ENCODE measurements at regions not wholly inside any gene's neighbourhood (a gene's known extent, or its start where the extent isn't known, plus 50 kb on each side); places are given as distances from the start of the nearest gene placed in this dataset.

DNA sequence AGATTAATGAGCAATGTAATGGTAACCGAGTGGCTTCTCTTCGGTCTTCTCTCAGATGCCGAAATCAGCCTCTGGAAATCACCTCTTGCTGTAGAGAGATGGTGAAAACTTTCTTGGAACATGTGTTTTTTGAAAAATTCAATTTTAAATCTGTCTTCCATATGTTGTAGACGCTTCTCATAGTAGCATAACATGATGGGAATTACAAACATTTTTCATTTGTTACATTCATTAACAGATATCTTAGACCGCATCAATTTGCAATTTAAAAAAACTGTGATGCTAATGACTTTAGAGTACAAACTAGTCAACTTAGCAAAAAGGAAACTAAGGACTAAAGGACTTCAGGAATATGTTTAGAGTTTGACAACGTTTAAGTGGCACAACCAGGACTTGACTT, 275.2 kb downstream of the ASXL3 start:
- DNase-seq (no peak), ATAC-seq (no peak)
- H3K9me3 Mint-ChIP-seq = peaks cover 6% of the 10 kb centered on the region
- H3K27me3 Mint-ChIP-seq = no peaks in the 10 kb centered on the region
- ChIA-PET CTCF (no interaction called here), POLR2A (no interaction called here)
- no peaks in the 10 kb centered on the region for H3K36me3 Mint-ChIP-seq (ENCODE audit: low read depth)
- TF ChIP-seq, protein P1, sequence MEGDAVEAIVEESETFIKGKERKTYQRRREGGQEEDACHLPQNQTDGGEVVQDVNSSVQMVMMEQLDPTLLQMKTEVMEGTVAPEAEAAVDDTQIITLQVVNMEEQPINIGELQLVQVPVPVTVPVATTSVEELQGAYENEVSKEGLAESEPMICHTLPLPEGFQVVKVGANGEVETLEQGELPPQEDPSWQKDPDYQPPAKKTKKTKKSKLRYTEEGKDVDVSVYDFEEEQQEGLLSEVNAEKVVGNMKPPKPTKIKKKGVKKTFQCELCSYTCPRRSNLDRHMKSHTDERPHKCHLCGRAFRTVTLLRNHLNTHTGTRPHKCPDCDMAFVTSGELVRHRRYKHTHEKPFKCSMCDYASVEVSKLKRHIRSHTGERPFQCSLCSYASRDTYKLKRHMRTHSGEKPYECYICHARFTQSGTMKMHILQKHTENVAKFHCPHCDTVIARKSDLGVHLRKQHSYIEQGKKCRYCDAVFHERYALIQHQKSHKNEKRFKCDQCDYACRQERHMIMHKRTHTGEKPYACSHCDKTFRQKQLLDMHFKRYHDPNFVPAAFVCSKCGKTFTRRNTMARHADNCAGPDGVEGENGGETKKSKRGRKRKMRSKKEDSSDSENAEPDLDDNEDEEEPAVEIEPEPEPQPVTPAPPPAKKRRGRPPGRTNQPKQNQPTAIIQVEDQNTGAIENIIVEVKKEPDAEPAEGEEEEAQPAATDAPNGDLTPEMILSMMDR (IDR thresholded peaks at IDR 0.05) = no peak
- no peak overlapping the region for H3K27ac Mint-ChIP-seq
- intact Hi-C loops (cut with micrococcal nuclease) = no loop called here
- H3K4me3 Mint-ChIP-seq = no peak overlapping the region
- H3K4me1 Mint-ChIP-seq (ENCODE audit: low read depth) = no peaks in the 10 kb centered on the region

DNA sequence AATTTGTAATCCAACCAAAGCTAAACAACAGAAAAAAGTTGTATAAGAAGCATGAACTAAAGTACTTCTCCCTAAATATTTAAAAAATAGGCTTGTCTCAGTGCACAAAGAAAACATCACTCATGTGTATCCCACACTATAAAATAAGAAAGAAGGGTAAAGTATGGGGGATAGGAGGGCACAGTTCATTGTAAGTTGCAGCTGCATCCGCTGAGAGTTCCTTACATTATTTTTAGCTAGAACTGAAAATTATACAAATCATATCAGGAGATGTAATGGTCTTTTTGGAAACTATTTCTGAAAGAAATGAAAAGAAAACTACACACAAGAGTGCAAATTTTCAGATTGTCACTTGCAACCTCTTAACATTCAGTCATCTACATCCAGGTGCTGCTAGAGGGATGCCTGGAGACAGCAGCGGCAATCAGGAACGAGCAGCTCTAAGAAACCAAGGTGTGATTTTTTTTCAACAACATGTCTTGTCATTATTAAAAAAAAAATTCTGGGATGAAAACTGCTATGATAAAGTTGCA, 273.6 kb downstream of the ASXL3 start:
- TF ChIP-seq, protein P1 (IDR thresholded peaks at IDR 0.05) = no peak
- intact Hi-C loops (cut with micrococcal nuclease) = no loop called here
- DNase-seq = no peak
- Mint-ChIP-seq H3K27me3 (no peaks in the 10 kb centered on the region), H3K27ac (no peak overlapping the region), H3K4me3 (no peak overlapping the region), H3K9me3 (peaks cover 6% of the 10 kb centered on the region), H3K4me1 (ENCODE audit: low read depth) (no peaks in the 10 kb centered on the region), H3K36me3 (ENCODE audit: low read depth) (no peaks in the 10 kb centered on the region)
- POLR2A ChIA-PET = no interaction called here
- no peak for ATAC-seq
- CTCF ChIA-PET = no interaction called here

DNA sequence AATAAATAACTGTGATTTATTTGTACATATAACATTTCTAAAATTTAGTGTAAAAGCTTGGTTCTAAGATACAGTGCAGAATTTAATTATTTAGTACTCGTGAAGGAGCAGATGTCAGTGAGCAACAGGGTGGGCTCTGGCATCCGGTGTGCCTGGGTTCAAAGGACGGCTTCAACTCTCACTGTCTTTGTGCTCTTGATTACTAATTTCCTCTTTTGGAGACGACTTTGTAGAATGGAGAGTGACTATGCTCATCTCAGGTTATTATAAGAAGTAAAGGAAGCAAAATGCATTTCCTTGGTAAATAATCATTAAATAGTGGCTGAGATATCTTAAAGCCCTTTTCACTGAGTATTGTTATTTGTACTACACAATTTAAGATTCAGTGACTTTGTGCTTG, 271.7 kb downstream of the ASXL3 start:
- ChIA-PET CTCF (no interaction called here), POLR2A (no interaction called here)
- H3K9me3 Mint-ChIP-seq = peaks cover 4% of the 10 kb centered on the region
- no peak overlapping the region for H3K27ac Mint-ChIP-seq
- TF ChIP-seq, protein P1 (IDR thresholded peaks at IDR 0.05) = no peak
- no peak overlapping the region for H3K4me3 Mint-ChIP-seq
- intact Hi-C loops (cut with micrococcal nuclease) = no loop called here
- no peak for DNase-seq
- no peaks in the 10 kb centered on the region for H3K4me1 Mint-ChIP-seq (ENCODE audit: low read depth)
- H3K27me3 Mint-ChIP-seq = no peaks in the 10 kb centered on the region
- H3K36me3 Mint-ChIP-seq (ENCODE audit: low read depth) = no peaks in the 10 kb centered on the region
- ATAC-seq = no peak

DNA sequence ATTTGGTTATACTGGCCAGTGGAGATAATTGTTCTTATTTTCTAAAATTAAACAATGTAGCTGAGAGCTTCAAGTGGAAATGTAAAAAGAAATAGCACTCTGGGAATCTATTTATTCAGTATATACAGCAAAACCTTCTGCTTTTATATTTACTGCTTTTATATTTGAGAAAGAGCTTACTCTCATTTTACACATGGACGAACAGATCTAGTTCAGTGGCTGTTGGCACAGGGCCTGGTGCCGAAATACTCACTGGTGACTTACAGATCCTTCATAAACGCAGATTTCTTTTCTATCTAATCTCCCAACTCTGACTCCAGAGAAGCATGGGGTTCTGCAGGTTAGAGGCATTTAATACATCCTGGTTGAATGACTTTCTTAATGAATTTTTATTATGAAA, 266.2 kb downstream of the ASXL3 start:
- Mint-ChIP-seq H3K9me3 (peaks cover 2% of the 10 kb centered on the region), H3K4me3 (no peak overlapping the region), H3K36me3 (ENCODE audit: low read depth) (no peaks in the 10 kb centered on the region), H3K27me3 (no peaks in the 10 kb centered on the region), H3K4me1 (ENCODE audit: low read depth) (no peaks in the 10 kb centered on the region), H3K27ac (no peak overlapping the region)
- intact Hi-C loops (cut with micrococcal nuclease) = no loop called here
- ChIA-PET CTCF (no interaction called here), POLR2A (no interaction called here)
- TF ChIP-seq, protein P1 (IDR thresholded peaks at IDR 0.05) = no peak
- ATAC-seq (no peak), DNase-seq (no peak)

DNA sequence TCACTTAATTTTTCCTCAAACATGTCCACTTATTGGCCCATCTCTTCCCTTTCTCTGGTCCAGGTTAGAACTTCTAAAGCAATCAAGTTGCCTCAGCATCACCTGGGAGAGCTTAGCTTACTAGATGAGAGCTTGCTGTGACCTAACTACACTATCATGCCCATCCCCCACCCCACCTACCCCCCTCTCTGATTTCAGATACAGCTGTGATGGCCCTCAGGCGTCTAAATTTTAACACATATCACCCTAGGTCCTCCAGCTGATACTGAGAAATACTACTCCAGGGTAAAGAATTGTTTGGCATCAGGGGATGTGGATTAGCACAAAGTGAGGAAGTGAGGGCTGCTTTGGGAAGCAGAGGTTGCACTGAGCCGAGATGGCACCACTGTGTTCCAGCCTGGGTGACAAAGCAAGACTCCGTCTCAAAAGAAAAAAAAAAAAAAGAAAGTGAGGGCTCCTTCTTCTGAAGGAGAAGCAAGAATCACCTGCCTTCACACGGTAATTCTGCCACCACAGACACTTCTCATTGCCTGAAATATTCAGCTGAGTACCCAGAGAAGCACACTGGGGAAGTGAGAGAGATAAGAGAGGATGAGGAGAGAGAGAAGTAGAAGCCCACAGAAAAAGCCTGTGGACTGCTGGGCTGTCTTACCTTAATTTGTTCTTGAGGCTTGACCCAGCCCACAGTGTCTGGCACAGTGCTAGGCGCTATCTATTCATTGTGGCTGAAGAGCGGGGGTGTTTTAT, 263.4 kb downstream of the ASXL3 start:
- intact Hi-C loops (cut with micrococcal nuclease) = no loop called here

More for the DNA sequence above, 263.4 kb downstream of the ASXL3 start:
- Mint-ChIP-seq H3K27me3 (no peaks in the 10 kb centered on the region), H3K36me3 (ENCODE audit: low read depth) (no peaks in the 10 kb centered on the region), H3K27ac (no peak overlapping the region), H3K4me1 (ENCODE audit: low read depth) (no peaks in the 10 kb centered on the region), H3K9me3 (no peaks in the 10 kb centered on the region), H3K4me3 (no peak overlapping the region)
- POLR2A ChIA-PET = no interaction called here
- CTCF ChIA-PET = interaction anchor here (1.3 kb wide), 1 partner anchor 10 kb away, joined by 4 read pairs; no protein-coding TSS in a partner anchor
- no peak for DNase-seq
- TF ChIP-seq, protein P1 (IDR thresholded peaks at IDR 0.05) = no peak
- no peak for ATAC-seq
